ENCODE measurements at regions not wholly inside any gene's neighbourhood (a gene's known extent, or its start where the extent isn't known, plus 50 kb on each side); places are given as distances from the start of the nearest gene placed in this dataset.

GRCh38 chrX:110412971-110413726, 54.5 kb downstream of the RTL9 start:
- TF ChIP-seq CTCF (IDR thresholded peaks at IDR 0.05) (peak; percentile 72 to 90 (median 86)), POLR2A (IDR thresholded peaks at IDR 0.05) (no peak)

Data from right lobe of liver (tissue), 4 donors.